Thyroid gland (tissue), 4 donors: ENCODE measurements at regions not wholly inside any gene's neighbourhood (a gene's known extent, or its start where the extent isn't known, plus 50 kb on each side); places are given as distances from the start of the nearest gene placed in this dataset.
A peak's percentile ranks its signal among the peaks of the same experiment; 100 is the strongest.

Experiments used
- DNase-seq, 2 donors: peaks; one replicate each; pipeline ENCODE4 v3.0.0-alpha.2; 2019
- H3K27ac ChIP-seq, 3 donors: fragments of 200-600 bp; sonication (generic); 1 replicate in 2 of 3; 2 replicates in 1 of 3; pipeline ENCODE4 v1.5.1; 2016 to 2019; ENCODE audit warnings: mild to moderate bottlenecking in 1 of 3, moderate library complexity in 1 of 3
- H3K27me3 ChIP-seq: fragments of 200-600 bp; sonication (generic); one replicate; pipeline ENCODE4 v1.5.1; 2019
- H3K36me3 ChIP-seq, 2 donors: fragments of 200-600 bp; sonication (generic); one replicate each; pipeline ENCODE4 v1.5.1; 2016 to 2019
- H3K4me1 ChIP-seq, 2 donors: fragments of 200-600 bp; sonication (generic); one replicate each; pipeline ENCODE4 v1.5.1; 2017 to 2019
- H3K4me3 ChIP-seq, 3 donors: fragments of 200-600 bp; sonication (generic); replicated peaks in 1 of 3; 1 replicate in 2 of 3; 2 replicates in 1 of 3; pipeline ENCODE4 v1.5.1; 2016; ENCODE audit warnings: mild to moderate bottlenecking in 1 of 3
- H3K9me3 ChIP-seq: fragments of 200-600 bp; sonication (generic); one replicate; pipeline ENCODE4 v1.5.1; 2017
- POLR2A ChIP-seq, 2 donors: fragments of 450-650 bp; IDR thresholded peaks; one replicate each; pipeline ENCODE4 v1.6.1; 2017; ENCODE audit warnings: antibody characterized with exemption in 2 of 2, mild to moderate bottlenecking in 2 of 2, moderate library complexity in 1 of 2
- WGBS, 2 donors: methylation state at CpG; one replicate each; pipeline ENCODE4 v1.1.5; 2017; 5-methylcytosine and 5-hydroxymethylcytosine counted together
- intact Hi-C: fragments of 100-400 bp; cut with DNase I; formaldehyde crosslinking; loops from one replicate; pipeline ENCODE4 v1.15.1; 2023
- TF ChIP-seq, protein P1 (sequence below), 6 experiments: fragments of 200-600 bp in 3 of 6; fragments of 450-650 bp in 3 of 6; sonication (generic) in 3 of 6; IDR thresholded peaks; one replicate each; pipeline ENCODE4 v1.5.1; 2016 to 2019; ENCODE audit warnings: antibody characterized with exemption in 6 of 6, mild to moderate bottlenecking in 2 of 6, inconsistent platforms in 1 of 6, moderate library complexity in 1 of 6

DNA sequence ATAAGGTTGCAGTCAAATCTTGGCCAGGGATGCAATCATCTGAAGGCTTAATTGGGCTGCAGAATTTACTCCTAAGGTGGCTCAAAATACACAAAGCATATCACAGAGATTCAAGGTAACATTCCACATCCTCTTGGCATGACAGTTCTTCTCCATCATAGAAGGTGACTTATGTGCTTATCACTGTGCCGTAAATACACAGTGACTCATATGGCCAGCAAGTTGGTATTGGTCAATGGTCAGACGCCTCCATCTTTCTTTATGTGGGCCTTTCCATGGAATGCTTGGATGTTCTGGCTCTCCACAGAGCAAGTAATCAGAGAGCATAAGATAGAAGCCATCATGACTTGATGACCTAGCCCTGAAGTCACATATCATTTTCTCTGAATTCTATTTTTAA lies 168.8 kb upstream of the ST8SIA2 start:
- Histone ChIP-seq H3K27me3 (no peaks in the 10 kb centered on the region), H3K9me3 (no peaks in the 10 kb centered on the region), H3K4me3 (no peak overlapping the region), H3K4me1 (no peaks in the 10 kb centered on the region), H3K27ac (no peak overlapping the region), H3K36me3 (no peaks in the 10 kb centered on the region)
- intact Hi-C loops: no loop called here
- WGBS, 2 donors: 89 to 98% methylated on average over 2 of the region's 2 CpGs
- no peak for DNase-seq
- TF ChIP-seq, protein P1, sequence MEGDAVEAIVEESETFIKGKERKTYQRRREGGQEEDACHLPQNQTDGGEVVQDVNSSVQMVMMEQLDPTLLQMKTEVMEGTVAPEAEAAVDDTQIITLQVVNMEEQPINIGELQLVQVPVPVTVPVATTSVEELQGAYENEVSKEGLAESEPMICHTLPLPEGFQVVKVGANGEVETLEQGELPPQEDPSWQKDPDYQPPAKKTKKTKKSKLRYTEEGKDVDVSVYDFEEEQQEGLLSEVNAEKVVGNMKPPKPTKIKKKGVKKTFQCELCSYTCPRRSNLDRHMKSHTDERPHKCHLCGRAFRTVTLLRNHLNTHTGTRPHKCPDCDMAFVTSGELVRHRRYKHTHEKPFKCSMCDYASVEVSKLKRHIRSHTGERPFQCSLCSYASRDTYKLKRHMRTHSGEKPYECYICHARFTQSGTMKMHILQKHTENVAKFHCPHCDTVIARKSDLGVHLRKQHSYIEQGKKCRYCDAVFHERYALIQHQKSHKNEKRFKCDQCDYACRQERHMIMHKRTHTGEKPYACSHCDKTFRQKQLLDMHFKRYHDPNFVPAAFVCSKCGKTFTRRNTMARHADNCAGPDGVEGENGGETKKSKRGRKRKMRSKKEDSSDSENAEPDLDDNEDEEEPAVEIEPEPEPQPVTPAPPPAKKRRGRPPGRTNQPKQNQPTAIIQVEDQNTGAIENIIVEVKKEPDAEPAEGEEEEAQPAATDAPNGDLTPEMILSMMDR (IDR thresholded peaks at IDR 0.05): no peak
- no peak for TF ChIP-seq POLR2A (IDR thresholded peaks at IDR 0.05)

DNA sequence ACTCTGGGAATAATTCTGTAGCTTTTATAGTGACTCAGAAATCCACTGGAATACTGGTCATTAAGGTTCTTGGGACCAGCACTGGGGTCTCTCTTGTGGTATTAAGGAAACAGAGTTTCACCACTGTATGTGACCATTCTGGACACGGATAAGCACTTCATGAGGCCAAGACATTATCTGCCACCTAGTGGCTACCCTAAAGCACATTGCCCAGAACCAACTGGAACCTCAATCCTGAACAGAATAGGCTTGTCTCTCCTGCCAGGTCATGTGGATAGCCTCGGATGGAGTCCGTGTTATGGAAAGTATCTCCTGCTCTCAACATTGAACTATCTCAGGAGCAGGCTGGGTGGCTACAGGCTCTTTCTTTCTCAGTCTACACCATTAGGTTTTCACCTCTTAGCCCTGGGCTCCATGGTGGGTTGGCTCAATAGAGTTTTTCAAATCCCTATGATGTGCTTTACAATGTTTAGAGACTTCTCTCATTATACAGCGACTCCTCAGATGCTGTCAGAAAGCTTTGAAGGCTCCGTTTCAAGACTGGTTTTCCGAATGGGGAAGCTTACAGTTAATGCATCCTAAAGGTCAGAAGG lies 167.6 kb upstream of the ST8SIA2 start:
- H3K27me3 ChIP-seq: no peaks in the 10 kb centered on the region
- no peak overlapping the region for H3K27ac ChIP-seq
- H3K4me3 ChIP-seq: no peak overlapping the region
- no peak for TF ChIP-seq POLR2A (IDR thresholded peaks at IDR 0.05)
- TF ChIP-seq, protein P1 (IDR thresholded peaks at IDR 0.05): peak in 4 of 6 experiments; percentile 13 to 38 (median 32)
- H3K9me3 ChIP-seq: no peaks in the 10 kb centered on the region
- no peak for DNase-seq
- H3K36me3 ChIP-seq: no peaks in the 10 kb centered on the region
- intact Hi-C loops: no loop called here
- 58% methylated on average over 6 of the region's 6 CpGs for WGBS, 2 donors
- H3K4me1 ChIP-seq: no peaks in the 10 kb centered on the region

DNA sequence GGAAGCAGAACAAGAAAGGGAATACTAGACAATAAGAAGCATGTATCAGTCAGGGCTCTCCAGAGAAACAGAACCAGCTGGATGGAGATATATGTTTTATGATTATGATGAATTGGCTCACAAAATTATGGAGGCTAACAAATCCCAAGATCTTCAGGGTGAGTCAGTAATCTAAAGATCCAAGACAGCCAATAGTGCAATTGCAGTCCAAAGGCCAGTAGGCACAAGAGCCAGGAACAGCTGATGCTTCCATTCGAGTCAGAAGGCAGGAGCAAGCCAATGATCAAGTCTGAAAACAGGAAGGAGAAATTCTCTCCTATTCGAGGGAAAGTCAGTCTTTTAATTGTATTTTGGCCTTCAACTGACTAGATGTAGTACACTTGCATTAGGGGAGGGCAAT lies 164.9 kb upstream of the ST8SIA2 start:
- Histone ChIP-seq H3K4me1 (no peaks in the 10 kb centered on the region), H3K36me3 (no peaks in the 10 kb centered on the region), H3K27me3 (no peaks in the 10 kb centered on the region), H3K4me3 (no peak overlapping the region), H3K9me3 (no peaks in the 10 kb centered on the region), H3K27ac (no peak overlapping the region)
- 60 to 83% methylated on average over 2 of the region's 2 CpGs for WGBS, 2 donors
- no peak for DNase-seq
- TF ChIP-seq, protein P1 (IDR thresholded peaks at IDR 0.05): no peak
- no peak for TF ChIP-seq POLR2A (IDR thresholded peaks at IDR 0.05)
- intact Hi-C loops: no loop called here

DNA sequence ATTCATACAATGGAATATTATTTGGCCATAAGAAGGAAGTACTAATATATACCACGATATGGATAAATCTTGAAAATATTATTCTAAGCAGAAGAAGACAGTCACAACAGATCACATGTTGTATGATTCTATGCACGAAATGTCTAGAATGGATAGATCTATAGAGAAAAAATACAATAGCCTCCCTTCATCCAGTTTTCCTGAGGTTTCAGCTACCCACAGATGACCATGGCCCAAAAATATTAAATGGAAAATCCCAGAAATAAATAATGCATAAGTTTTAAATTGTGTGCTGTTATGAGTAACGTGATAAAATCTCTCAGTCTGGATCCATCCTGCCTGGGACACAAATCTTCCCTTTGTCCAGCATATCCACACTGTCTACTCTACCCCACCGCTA lies 162.2 kb upstream of the ST8SIA2 start:
- 60 to 71% methylated on average over 4 of the region's 4 CpGs for WGBS, 2 donors
- H3K27me3 ChIP-seq: no peaks in the 10 kb centered on the region
- H3K4me1 ChIP-seq: no peaks in the 10 kb centered on the region
- no peak overlapping the region for H3K27ac ChIP-seq
- intact Hi-C loops: no loop called here
- no peak overlapping the region for H3K4me3 ChIP-seq
- H3K9me3 ChIP-seq: no peaks in the 10 kb centered on the region
- no peak for DNase-seq
- TF ChIP-seq POLR2A (IDR thresholded peaks at IDR 0.05): no peak
- TF ChIP-seq, protein P1 (IDR thresholded peaks at IDR 0.05): no peak
- no peaks in the 10 kb centered on the region for H3K36me3 ChIP-seq

DNA sequence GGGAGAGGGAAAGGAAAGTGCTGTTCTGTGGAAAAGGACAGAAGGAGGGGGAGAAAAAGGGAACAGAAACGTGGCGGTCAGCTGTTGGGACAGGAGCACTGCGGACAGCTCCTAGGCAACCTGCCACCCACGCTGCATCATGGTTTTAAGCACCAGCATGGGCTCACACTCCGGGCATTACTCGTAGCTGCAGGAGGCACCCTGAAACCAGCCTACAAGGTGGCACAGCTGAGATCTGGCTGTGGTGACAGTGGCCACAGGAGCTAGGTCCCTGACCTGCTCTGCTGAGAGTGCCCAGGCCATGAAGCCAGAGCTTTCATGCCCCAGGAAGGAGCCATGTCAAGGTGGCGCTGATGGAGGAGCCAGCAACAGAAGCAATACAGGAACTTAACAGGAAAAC lies 161.4 kb upstream of the ST8SIA2 start:
- Histone ChIP-seq H3K4me1 (no peaks in the 10 kb centered on the region), H3K4me3 (no peak overlapping the region), H3K27me3 (no peaks in the 10 kb centered on the region), H3K27ac (no peak overlapping the region), H3K36me3 (no peaks in the 10 kb centered on the region), H3K9me3 (no peaks in the 10 kb centered on the region)
- intact Hi-C loops: no loop called here
- DNase-seq: no peak
- WGBS, 2 donors: 68 to 72% methylated on average over 7 of the region's 7 CpGs
- no peak for TF ChIP-seq POLR2A (IDR thresholded peaks at IDR 0.05)
- TF ChIP-seq, protein P1 (IDR thresholded peaks at IDR 0.05): no peak
